Ascending aorta (tissue), 2 donors: ENCODE measurements at regions not wholly inside any gene's neighbourhood (a gene's known extent, or its start where the extent isn't known, plus 50 kb on each side); places are given as distances from the start of the nearest gene placed in this dataset.

Source experiments
- DNase-seq, 2 donors: peaks; one replicate each; pipeline ENCODE4 v3.0.0-alpha.2; 2019; ENCODE audit warnings: low spot score in 2 of 2
- H3K27ac ChIP-seq, 2 donors: fragments of 200-600 bp; sonication (generic); one replicate each; pipeline ENCODE4 v1.5.1; 2016 to 2017; ENCODE audit warnings: mild to moderate bottlenecking in 1 of 2
- H3K27me3 ChIP-seq: fragments of 200-600 bp; sonication (generic); one replicate; pipeline ENCODE4 v1.5.1; 2017
- H3K36me3 ChIP-seq, 2 donors: fragments of 200-600 bp; sonication (generic); one replicate each; pipeline ENCODE4 v1.5.1; 2016
- H3K4me1 ChIP-seq, 2 donors: fragments of 200-600 bp; sonication (generic); one replicate each; pipeline ENCODE4 v1.5.1; 2016 to 2017; ENCODE audit warnings: mild to moderate bottlenecking in 1 of 2
- H3K4me3 ChIP-seq, 2 donors: fragments of 200-600 bp; sonication (generic); one replicate each; pipeline ENCODE4 v1.5.1; 2016 to 2017; ENCODE audit warnings: mild to moderate bottlenecking in 1 of 2
- H3K9me3 ChIP-seq, 2 donors: fragments of 200-600 bp; sonication (generic); one replicate each; pipeline ENCODE4 v1.5.1; 2016
- intact Hi-C: fragments of 100-400 bp; cut with DNase I; formaldehyde crosslinking; loops from one replicate; pipeline ENCODE4 v1.15.1; 2023
- TF ChIP-seq, protein P1 (sequence below), 3 experiments: fragments of 200-600 bp in 2 of 3; fragments of 450-650 bp in 1 of 3; sonication (generic) in 2 of 3; IDR thresholded peaks; one replicate each; pipeline ENCODE4 v1.5.1; 2016 to 2019; ENCODE audit warnings: antibody characterized with exemption in 3 of 3, mild to moderate bottlenecking in 1 of 3, moderate library complexity in 1 of 3

DNA sequence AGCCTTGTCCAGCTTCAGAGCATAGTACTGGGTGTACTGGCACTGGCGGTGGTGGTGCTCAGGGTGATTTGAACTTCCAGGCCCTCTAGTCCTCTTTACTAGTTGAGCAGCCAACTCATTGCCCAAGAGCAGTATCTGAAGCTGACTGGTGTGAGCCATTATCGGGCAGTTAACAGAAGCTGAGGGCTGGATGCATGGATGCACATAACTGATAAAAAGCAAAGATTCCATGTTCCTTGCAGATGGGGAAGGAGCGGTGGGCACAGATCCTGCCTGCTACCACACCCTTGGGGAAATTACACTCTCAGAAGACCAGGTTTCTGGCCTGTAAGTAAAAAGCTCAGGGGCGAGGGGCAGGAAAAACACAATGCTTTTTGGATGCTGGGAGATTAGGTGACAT is 499.4 kb upstream of the ARGLU1 start:
- no peak overlapping the region for H3K4me3 ChIP-seq
- intact Hi-C loops = no loop called here
- TF ChIP-seq, protein P1, sequence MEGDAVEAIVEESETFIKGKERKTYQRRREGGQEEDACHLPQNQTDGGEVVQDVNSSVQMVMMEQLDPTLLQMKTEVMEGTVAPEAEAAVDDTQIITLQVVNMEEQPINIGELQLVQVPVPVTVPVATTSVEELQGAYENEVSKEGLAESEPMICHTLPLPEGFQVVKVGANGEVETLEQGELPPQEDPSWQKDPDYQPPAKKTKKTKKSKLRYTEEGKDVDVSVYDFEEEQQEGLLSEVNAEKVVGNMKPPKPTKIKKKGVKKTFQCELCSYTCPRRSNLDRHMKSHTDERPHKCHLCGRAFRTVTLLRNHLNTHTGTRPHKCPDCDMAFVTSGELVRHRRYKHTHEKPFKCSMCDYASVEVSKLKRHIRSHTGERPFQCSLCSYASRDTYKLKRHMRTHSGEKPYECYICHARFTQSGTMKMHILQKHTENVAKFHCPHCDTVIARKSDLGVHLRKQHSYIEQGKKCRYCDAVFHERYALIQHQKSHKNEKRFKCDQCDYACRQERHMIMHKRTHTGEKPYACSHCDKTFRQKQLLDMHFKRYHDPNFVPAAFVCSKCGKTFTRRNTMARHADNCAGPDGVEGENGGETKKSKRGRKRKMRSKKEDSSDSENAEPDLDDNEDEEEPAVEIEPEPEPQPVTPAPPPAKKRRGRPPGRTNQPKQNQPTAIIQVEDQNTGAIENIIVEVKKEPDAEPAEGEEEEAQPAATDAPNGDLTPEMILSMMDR (IDR thresholded peaks at IDR 0.05) = no peak
- no peaks in the 10 kb centered on the region for H3K36me3 ChIP-seq
- no peak for DNase-seq
- no peak overlapping the region for H3K27ac ChIP-seq
- no peaks in the 10 kb centered on the region for H3K9me3 ChIP-seq
- H3K4me1 ChIP-seq = no peaks in the 10 kb centered on the region
- H3K27me3 ChIP-seq = no peaks in the 10 kb centered on the region

DNA sequence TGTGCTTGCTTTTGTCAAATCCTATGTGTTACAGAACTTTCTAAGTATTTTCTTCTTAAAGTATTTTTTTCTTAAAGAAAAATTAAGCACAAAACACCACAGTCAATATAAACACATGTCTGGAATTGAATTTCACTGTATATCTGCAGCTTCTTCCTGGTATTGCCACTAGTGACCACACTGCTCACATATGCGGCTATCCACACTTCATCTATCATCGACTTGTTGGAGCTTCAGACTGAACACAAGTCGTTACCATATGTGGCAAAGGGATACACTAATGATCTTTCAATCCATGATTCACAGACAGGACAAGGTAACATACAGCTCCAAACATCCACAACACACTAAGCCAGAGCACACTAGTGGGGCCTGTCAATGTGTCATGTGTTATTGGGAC is 498.4 kb upstream of the ARGLU1 start:
- Histone ChIP-seq H3K27ac (no peak overlapping the region), H3K9me3 (no peaks in the 10 kb centered on the region), H3K4me3 (no peak overlapping the region), H3K36me3 (no peaks in the 10 kb centered on the region), H3K27me3 (no peaks in the 10 kb centered on the region), H3K4me1 (no peaks in the 10 kb centered on the region)
- DNase-seq = no peak
- TF ChIP-seq, protein P1 (IDR thresholded peaks at IDR 0.05) = no peak
- intact Hi-C loops = no loop called here

DNA sequence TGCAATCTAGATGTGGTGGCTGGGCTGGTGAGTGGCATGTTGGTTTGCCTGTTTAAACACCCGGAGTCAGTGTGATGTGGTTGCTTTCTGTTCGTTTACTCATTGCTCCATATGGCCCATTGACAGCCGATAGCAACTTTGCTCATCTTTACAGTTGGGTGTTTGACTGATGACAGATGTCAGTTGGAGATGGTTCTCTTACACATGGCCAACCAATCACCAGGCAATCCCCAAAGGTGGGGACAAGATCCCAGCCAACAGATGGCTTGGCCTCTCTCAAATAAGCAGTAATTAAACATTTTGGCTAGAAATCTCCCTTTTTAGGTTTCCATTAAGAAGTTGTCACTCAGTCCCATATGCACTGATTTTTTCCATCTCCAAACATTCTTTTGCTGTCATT is 497.1 kb upstream of the ARGLU1 start:
- Histone ChIP-seq H3K27me3 (no peaks in the 10 kb centered on the region), H3K9me3 (no peaks in the 10 kb centered on the region), H3K36me3 (no peaks in the 10 kb centered on the region), H3K4me1 (no peaks in the 10 kb centered on the region), H3K4me3 (no peak overlapping the region), H3K27ac (no peak overlapping the region)
- intact Hi-C loops = no loop called here
- TF ChIP-seq, protein P1 (IDR thresholded peaks at IDR 0.05) = no peak
- no peak for DNase-seq

DNA sequence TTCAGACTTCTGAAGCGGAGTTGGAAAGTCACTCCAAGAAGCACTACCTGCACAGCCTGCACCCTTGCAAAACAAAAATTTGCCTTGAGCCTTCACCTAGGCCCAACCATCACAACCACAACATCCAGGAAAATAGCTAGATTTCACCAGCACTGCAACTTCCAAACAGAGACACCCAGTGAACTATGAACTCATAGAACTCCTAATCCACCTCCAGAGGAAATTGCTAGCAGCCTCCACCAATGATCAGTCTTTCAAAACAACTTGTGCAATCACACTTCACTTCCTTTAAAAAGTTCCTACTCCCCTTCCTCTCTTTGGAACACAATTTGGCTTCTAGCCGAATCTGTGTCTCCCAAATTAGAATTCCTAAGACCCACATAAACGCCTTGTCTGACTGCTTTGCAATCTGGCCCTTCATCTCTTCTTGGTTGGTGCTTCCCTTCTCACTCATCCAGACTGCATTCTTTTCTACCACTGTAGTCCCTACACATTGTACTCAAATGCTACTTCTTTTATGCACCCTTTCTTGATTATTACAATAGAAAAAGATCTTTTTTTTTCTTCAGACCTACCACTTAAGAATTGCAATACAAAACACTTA is 489.2 kb upstream of the ARGLU1 start:
- DNase-seq = no peak
- intact Hi-C loops = no loop called here
- TF ChIP-seq, protein P1 (IDR thresholded peaks at IDR 0.05) = no peak

DNA sequence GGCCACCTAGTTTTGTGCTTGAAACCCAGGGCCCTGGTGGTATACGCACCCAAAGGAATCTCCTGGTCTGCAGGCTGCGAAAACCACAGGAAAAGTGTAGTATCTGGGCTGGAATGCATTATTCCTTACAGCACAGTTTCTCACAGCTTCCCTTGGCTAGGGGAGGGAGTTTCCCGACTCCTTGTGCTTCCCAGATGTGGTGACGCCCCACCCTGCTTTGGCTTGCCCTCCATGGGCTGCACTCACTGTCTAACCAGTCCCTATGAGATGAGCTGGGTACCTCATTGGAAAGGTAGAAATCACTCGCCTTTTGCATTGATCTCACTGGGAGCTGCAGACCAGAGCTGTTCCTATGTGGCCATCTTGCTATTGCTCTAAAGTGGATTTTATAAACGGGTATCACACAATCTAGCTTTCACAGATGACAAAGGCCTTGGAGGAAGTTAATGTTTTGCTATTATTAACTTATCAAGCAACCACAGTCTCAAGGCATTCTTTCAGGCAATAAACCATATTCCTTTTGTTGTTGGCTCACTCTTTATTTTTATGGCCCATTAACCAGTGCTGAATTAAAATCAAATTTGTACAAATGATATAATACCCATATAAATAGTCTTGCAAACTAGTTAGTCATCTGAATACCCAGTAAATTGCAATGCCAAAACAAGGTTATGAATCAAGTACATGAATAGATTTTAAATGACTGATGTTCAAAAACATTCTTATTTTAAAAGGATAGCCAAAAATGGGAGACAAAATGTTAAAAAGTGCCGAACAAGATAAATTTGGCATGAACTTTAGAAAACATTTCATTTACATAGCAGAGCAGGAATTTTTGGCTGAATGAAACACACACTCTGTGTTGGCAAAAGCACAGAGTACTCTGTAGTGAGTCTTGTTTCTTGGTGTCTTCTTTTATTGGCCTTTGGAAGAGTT is 475.4 kb upstream of the ARGLU1 start:
- Histone ChIP-seq H3K27ac (peak overlapping the region; percentile 72 to 77), H3K36me3 (no peaks in the 10 kb centered on the region), H3K4me1 (peaks cover 0 to 18% of the 10 kb centered on the region in 2 donors), H3K27me3 (no peaks in the 10 kb centered on the region), H3K9me3 (peaks cover 0 to 15% of the 10 kb centered on the region in 2 donors), H3K4me3 (no peak overlapping the region)
- intact Hi-C loops = loop anchor here (2.0 to 5.0 kb wide), 2 partner anchors 16 to 126 kb away; no protein-coding TSS in a partner anchor
- DNase-seq = peak in 1 of 2 donors; percentile 75
- TF ChIP-seq, protein P1 (IDR thresholded peaks at IDR 0.05) = no peak

More for the DNA sequence above, 489.2 kb upstream of the ARGLU1 start:
- Histone ChIP-seq H3K27ac (no peak overlapping the region), H3K4me3 (no peak overlapping the region), H3K4me1 (no peaks in the 10 kb centered on the region), H3K9me3 (no peaks in the 10 kb centered on the region), H3K27me3 (no peaks in the 10 kb centered on the region), H3K36me3 (no peaks in the 10 kb centered on the region)
